ENCODE measurements at regions not wholly inside any gene's neighbourhood (a gene's known extent, or its start where the extent isn't known, plus 50 kb on each side); places are given as distances from the start of the nearest gene placed in this dataset.

GRCh38 chr10:3887885-3888476 is 103.0 kb upstream of the KLF6 start (continued):
- TF ChIP-seq NFATC4 (CRISPR knock-in tag; IDR thresholded peaks at IDR 0.05) (no peak), JAZF1 (CRISPR knock-in tag; IDR thresholded peaks at IDR 0.05) (no peak), RELA (CRISPR knock-in tag; IDR thresholded peaks at IDR 0.05; ENCODE audit: borderline replicate concordance) (no peak), HMGA2 (CRISPR knock-in tag; IDR thresholded peaks at IDR 0.05) (no peak), ELF4 (CRISPR knock-in tag; IDR thresholded peaks at IDR 0.05; ENCODE audit: low read depth) (no peak), ERG (CRISPR knock-in tag; IDR thresholded peaks at IDR 0.05) (no peak), USF2 (CRISPR knock-in tag; IDR thresholded peaks at IDR 0.05) (peak; percentile 72), ZBTB21 (CRISPR knock-in tag; IDR thresholded peaks at IDR 0.05; ENCODE audit: borderline replicate concordance) (no peak), ZNF512 (CRISPR knock-in tag; IDR thresholded peaks at IDR 0.05; ENCODE audit: borderline replicate concordance) (0 out of 2 replicates have a peak, but pooled peaks have one; percentile 22), E2F5 (CRISPR knock-in tag; IDR thresholded peaks at IDR 0.05) (no peak), GABPB1 (CRISPR knock-in tag; IDR thresholded peaks at IDR 0.05) (no peak), FOXK1 (CRISPR knock-in tag; IDR thresholded peaks at IDR 0.05) (peak; percentile 56), SMAD3 (CRISPR knock-in tag; IDR thresholded peaks at IDR 0.05; ENCODE audit: borderline replicate concordance) (no peak), AR (CRISPR knock-in tag; IDR thresholded peaks at IDR 0.05) (no peak), ARID4B (CRISPR knock-in tag; IDR thresholded peaks at IDR 0.05; ENCODE audit: borderline replicate concordance) (no peak), NR1H2 (CRISPR knock-in tag; IDR thresholded peaks at IDR 0.05) (no peak), AFF4 (CRISPR knock-in tag; IDR thresholded peaks at IDR 0.05; ENCODE audit: borderline replicate concordance) (no peak), ZNF232 (CRISPR knock-in tag; IDR thresholded peaks at IDR 0.05) (no peak), ZSCAN18 (CRISPR knock-in tag; IDR thresholded peaks at IDR 0.05) (no peak)
